ENCODE measurements at regions not wholly inside any gene's neighbourhood (a gene's known extent, or its start where the extent isn't known, plus 50 kb on each side); places are given as distances from the start of the nearest gene placed in this dataset.
A peak's percentile ranks its signal among the peaks of the same experiment; 100 is the strongest.

DNA sequence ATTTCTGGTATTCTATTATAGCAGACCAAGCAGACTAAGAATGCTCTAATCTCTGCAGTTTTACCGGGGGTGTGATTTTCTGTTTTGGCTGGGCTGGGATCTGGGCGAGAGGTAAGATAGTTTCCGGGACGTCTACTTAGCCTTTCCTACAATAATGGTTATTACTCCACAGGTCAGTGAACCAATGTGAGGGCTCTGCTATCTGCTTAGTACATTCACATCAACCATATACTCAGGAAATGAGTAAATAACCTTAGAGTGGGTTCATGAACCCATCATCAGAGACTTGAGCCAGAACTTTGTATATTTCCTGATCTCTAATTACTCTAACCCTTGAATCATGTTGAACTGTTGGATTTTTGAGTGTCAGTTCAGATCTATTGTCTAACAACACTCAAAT, 90.1 kb upstream of the NOL4 start:
- no peaks in the 10 kb centered on the region for H3K9me3 ChIP-seq
- intact Hi-C loops (cut with DNase I) = no loop called here
- TF ChIP-seq, protein P1, sequence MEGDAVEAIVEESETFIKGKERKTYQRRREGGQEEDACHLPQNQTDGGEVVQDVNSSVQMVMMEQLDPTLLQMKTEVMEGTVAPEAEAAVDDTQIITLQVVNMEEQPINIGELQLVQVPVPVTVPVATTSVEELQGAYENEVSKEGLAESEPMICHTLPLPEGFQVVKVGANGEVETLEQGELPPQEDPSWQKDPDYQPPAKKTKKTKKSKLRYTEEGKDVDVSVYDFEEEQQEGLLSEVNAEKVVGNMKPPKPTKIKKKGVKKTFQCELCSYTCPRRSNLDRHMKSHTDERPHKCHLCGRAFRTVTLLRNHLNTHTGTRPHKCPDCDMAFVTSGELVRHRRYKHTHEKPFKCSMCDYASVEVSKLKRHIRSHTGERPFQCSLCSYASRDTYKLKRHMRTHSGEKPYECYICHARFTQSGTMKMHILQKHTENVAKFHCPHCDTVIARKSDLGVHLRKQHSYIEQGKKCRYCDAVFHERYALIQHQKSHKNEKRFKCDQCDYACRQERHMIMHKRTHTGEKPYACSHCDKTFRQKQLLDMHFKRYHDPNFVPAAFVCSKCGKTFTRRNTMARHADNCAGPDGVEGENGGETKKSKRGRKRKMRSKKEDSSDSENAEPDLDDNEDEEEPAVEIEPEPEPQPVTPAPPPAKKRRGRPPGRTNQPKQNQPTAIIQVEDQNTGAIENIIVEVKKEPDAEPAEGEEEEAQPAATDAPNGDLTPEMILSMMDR (IDR thresholded peaks at IDR 0.05) = no peak
- DNase-seq (no peak), ATAC-seq (no peak)
- WGBS, 3 donors = 85 to 92% (median 86%) methylated on average over 4 of the region's 4 CpGs
- H3K27me3 ChIP-seq (ENCODE audit: insufficient read depth in 3 of 3, low read length in 2 of 3) = no peaks in the 10 kb centered on the region
- H3K36me3 ChIP-seq (ENCODE audit: insufficient read depth in 1 of 2, low read depth in 1 of 2) = no peaks in the 10 kb centered on the region
- H3K4me1 ChIP-seq = no peaks in the 10 kb centered on the region
- H3K4me3 ChIP-seq = no peak overlapping the region
- no peak overlapping the region for H3K27ac ChIP-seq

DNA sequence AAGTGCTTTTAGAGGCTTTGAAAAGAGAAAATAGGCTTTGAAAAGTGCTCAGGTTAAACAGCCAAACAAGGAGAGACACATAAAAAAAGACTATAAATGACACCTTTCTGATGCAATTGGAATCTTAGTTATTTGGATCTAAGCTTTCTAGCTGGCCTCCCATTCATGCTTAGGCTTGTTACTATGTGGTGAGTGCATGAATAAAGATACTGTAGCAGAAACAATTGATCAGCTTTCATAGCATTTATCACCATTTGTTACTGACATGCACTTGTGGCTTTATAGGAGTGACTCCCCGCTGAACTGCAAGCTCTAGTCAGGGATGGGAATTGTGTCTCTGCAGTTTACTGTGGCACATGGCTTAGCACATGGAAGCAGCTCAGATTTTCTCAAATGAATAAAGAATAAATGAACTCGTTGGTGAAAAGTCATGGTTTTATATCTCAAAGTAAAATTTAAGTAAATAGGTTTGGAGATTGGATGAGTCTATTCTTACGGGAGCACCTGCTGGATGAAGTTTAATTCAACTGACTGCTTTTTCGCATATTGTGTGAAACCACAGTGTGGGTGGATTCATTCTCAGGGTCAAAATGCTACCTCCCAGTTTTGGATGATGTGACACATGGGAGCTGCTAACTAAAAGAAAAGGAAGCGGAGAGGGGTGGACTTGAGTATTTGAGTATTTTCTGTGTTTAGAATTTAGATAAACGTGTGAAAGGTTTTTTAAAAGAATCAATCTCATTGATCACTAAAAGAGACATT, 91.1 kb upstream of the NOL4 start:
- H3K36me3 ChIP-seq (ENCODE audit: insufficient read depth in 1 of 2, low read depth in 1 of 2) = no peaks in the 10 kb centered on the region
- 82 to 85% (median 83%) methylated on average over 6 of the region's 6 CpGs for WGBS, 3 donors
- no peaks in the 10 kb centered on the region for H3K4me1 ChIP-seq
- H3K4me3 ChIP-seq = no peak overlapping the region
- H3K27me3 ChIP-seq (ENCODE audit: insufficient read depth in 3 of 3, low read length in 2 of 3) = no peaks in the 10 kb centered on the region
- H3K9me3 ChIP-seq = no peaks in the 10 kb centered on the region
- no peak overlapping the region for H3K27ac ChIP-seq
- ATAC-seq = no peak
- TF ChIP-seq, protein P1 (IDR thresholded peaks at IDR 0.05) = no peak
- no peak for DNase-seq
- intact Hi-C loops (cut with DNase I) = no loop called here

DNA sequence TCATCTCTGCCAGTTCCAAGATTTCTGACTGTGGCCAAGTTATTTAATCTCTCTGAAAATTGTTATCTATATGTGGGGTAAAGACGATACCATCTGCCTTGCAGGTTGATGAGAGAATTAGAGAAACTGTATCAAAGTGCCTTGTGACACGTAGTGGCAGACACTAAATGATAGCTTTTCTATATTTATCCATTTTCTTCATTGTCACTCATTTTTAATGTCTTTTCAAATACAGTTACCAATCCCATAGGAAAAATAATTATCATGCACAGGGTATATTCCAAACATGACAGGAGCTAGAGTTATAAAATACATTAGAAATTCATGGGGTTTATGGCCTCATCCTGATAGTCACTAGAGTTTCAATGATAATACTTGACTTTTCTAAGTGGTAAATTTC, 95.6 kb upstream of the NOL4 start:
- 80 to 86% (median 85%) methylated on average over 2 of the region's 2 CpGs for WGBS, 3 donors
- Histone ChIP-seq H3K9me3 (no peaks in the 10 kb centered on the region), H3K36me3 (ENCODE audit: insufficient read depth in 1 of 2, low read depth in 1 of 2) (no peaks in the 10 kb centered on the region), H3K27ac (no peak overlapping the region), H3K27me3 (ENCODE audit: insufficient read depth in 3 of 3, low read length in 2 of 3) (no peaks in the 10 kb centered on the region), H3K4me1 (peaks cover 4% of the 10 kb centered on the region), H3K4me3 (no peak overlapping the region)
- TF ChIP-seq, protein P1 (IDR thresholded peaks at IDR 0.05) = no peak
- no peak for ATAC-seq
- intact Hi-C loops (cut with DNase I) = loop anchor here (5.0 kb wide), 2 partner anchors 193 to 198 kb away; no protein-coding TSS in a partner anchor
- no peak for DNase-seq

DNA sequence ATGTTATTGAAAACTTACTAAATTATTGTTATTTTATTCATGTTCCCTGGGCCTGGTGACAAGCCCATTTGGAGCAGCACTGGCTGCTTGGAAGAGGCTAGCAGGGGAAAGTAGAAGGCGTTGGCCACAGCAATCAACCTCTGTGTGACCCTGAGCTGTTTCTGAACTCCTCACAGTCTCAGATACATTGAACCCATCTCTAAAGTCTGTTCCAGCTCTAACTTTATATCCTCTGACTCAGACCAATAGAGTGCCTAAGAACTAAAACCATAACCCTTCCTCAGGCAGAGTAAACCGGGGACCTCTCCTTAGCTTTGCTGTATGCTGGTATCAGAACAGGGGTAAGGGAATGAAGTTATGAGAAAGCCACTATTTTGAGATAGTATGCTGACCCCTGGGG, 96.4 kb upstream of the NOL4 start:
- intact Hi-C loops (cut with DNase I) = loop anchor here (5.0 kb wide), 2 partner anchors 194 to 199 kb away; no protein-coding TSS in a partner anchor
- H3K4me1 ChIP-seq = peaks cover 4% of the 10 kb centered on the region
- no peaks in the 10 kb centered on the region for H3K27me3 ChIP-seq (ENCODE audit: insufficient read depth in 3 of 3, low read length in 2 of 3)
- ATAC-seq (peak in 1 of 4 donors; percentile 27), DNase-seq (no peak)
- TF ChIP-seq, protein P1 (IDR thresholded peaks at IDR 0.05) = no peak
- H3K27ac ChIP-seq = no peak overlapping the region
- WGBS, 3 donors = 82 to 86% (median 85%) methylated on average over 2 of the region's 2 CpGs
- no peaks in the 10 kb centered on the region for H3K36me3 ChIP-seq (ENCODE audit: insufficient read depth in 1 of 2, low read depth in 1 of 2)
- no peaks in the 10 kb centered on the region for H3K9me3 ChIP-seq
- no peak overlapping the region for H3K4me3 ChIP-seq

Data from psoas muscle (tissue), 7 donors.